ENCODE measurements at regions not wholly inside any gene's neighbourhood (a gene's known extent, or its start where the extent isn't known, plus 50 kb on each side); places are given as distances from the start of the nearest gene placed in this dataset.
"Not testable (repeated sequence)": the region's sequence is repeated elsewhere in the genome, so short reads cannot be mapped to it uniquely, and the experiment has no call there.

- Histone ChIP-seq H3K4me1 (ENCODE audit: insufficient read depth, low read length) (no peaks in the 10 kb centered on the region), H3K4me2 (ENCODE audit: insufficient read depth, low read length) (no peak overlapping the region), H4K20me1 (ENCODE audit: insufficient read depth, low read length) (no peaks in the 10 kb centered on the region), H3K36me3 (ENCODE audit: insufficient read depth, low read length) (no peaks in the 10 kb centered on the region), H2AFZ (ENCODE audit: low read length) (no peak overlapping the region), H3K27ac (ENCODE audit: low read depth, low read length) (no peak overlapping the region), H3K9me3 (ENCODE audit: low read depth, low read length) (no peaks in the 10 kb centered on the region), H3K79me2 (ENCODE audit: insufficient read depth, low read length) (no peaks in the 10 kb centered on the region), H3K27me3 (ENCODE audit: insufficient read depth, low read length) (no peaks in the 10 kb centered on the region), H3K4me3 (ENCODE audit: insufficient read depth, low read length) (no peak overlapping the region)
- peak; percentile 52 for DNase-seq (ENCODE audit: insufficient read length, low spot score, missing footprints)
- no peak for TF ChIP-seq CTCF (IDR thresholded peaks at IDR 0.05; ENCODE audit: extremely low read depth, low read depth, low read length)
These were observed 164.5 kb downstream of the ERMARD start for GRCh38 chr6:169915769-169916550.

DNA sequence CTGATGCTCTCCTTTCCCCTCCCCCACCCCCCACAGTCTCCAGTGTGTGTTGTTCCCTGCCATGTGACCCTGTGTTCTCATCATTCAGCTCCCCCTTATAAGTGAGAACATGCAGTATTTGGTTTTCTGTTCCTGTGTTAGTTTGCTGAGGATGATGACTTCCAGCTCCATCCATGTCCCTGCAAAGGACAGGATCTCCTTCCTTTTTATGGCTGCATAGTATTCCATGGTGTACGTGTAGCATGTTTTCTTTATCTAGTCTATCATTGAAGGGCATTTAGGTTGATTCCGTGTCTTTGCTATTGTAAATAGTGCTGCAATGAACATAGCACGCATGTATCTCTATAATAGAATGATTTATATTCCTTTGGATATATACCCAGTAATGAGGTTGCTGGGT lies 162.3 kb downstream of the ERMARD start:
- not testable (repeated sequence) for H3K9me3 ChIP-seq (ENCODE audit: low read depth, low read length); H3K79me2 ChIP-seq (ENCODE audit: insufficient read depth, low read length); H4K20me1 ChIP-seq (ENCODE audit: insufficient read depth, low read length); H3K4me2 ChIP-seq (ENCODE audit: insufficient read depth, low read length); DNase-seq (ENCODE audit: insufficient read length, low spot score, missing footprints); H3K36me3 ChIP-seq (ENCODE audit: insufficient read depth, low read length); H3K27ac ChIP-seq (ENCODE audit: low read depth, low read length); H2AFZ ChIP-seq (ENCODE audit: low read length); H3K27me3 ChIP-seq (ENCODE audit: insufficient read depth, low read length); H3K4me1 ChIP-seq (ENCODE audit: insufficient read depth, low read length); H3K4me3 ChIP-seq (ENCODE audit: insufficient read depth, low read length)

GRCh38 chr6:169913096-169913638 lies 161.7 kb downstream of the ERMARD start:
- Histone ChIP-seq H3K36me3 (ENCODE audit: insufficient read depth, low read length) (no peaks in the 10 kb centered on the region), H3K4me3 (ENCODE audit: insufficient read depth, low read length) (no peak overlapping the region), H3K9me3 (ENCODE audit: low read depth, low read length) (no peaks in the 10 kb centered on the region), H3K79me2 (ENCODE audit: insufficient read depth, low read length) (no peaks in the 10 kb centered on the region), H3K4me2 (ENCODE audit: insufficient read depth, low read length) (no peak overlapping the region), H4K20me1 (ENCODE audit: insufficient read depth, low read length) (no peaks in the 10 kb centered on the region), H3K27me3 (ENCODE audit: insufficient read depth, low read length) (no peaks in the 10 kb centered on the region), H2AFZ (ENCODE audit: low read length) (no peak overlapping the region), H3K4me1 (ENCODE audit: insufficient read depth, low read length) (no peaks in the 10 kb centered on the region), H3K27ac (ENCODE audit: low read depth, low read length) (no peak overlapping the region)
- no peak for TF ChIP-seq CTCF (IDR thresholded peaks at IDR 0.05; ENCODE audit: extremely low read depth, low read depth, low read length)
- DNase-seq (ENCODE audit: insufficient read length, low spot score, missing footprints) = no peak

- Histone ChIP-seq H3K9me3 (ENCODE audit: low read depth, low read length) (no peaks in the 10 kb centered on the region), H3K27me3 (ENCODE audit: insufficient read depth, low read length) (no peaks in the 10 kb centered on the region), H3K27ac (ENCODE audit: low read depth, low read length) (no peak overlapping the region)
These were observed 161.1 kb downstream of the ERMARD start for GRCh38 chr6:169912266-169913095.

More at GRCh38 chr6:169912266-169913095, 161.1 kb downstream of the ERMARD start:
- no peak overlapping the region for H2AFZ ChIP-seq (ENCODE audit: low read length)
- H3K4me3 ChIP-seq (ENCODE audit: insufficient read depth, low read length) = no peak overlapping the region
- H3K4me2 ChIP-seq (ENCODE audit: insufficient read depth, low read length) = no peak overlapping the region
- TF ChIP-seq CTCF (IDR thresholded peaks at IDR 0.05; ENCODE audit: extremely low read depth, low read depth, low read length) = no peak
- H3K79me2 ChIP-seq (ENCODE audit: insufficient read depth, low read length) = no peaks in the 10 kb centered on the region
- H4K20me1 ChIP-seq (ENCODE audit: insufficient read depth, low read length) = no peaks in the 10 kb centered on the region
- H3K4me1 ChIP-seq (ENCODE audit: insufficient read depth, low read length) = no peaks in the 10 kb centered on the region
- DNase-seq (ENCODE audit: insufficient read length, low spot score, missing footprints) = peak; percentile 61
- no peaks in the 10 kb centered on the region for H3K36me3 ChIP-seq (ENCODE audit: insufficient read depth, low read length)

Measured in osteoblast (primary cell).